Mesothelial cell of epicardium (in vitro differentiated cells): ENCODE measurements at regions not wholly inside any gene's neighbourhood (a gene's known extent, or its start where the extent isn't known, plus 50 kb on each side); places are given as distances from the start of the nearest gene placed in this dataset.

ENCODE experiments used
- DNase-seq, 2 experiments: peaks; one replicate each; pipeline ENCODE4 v3.0.0; 2021; ENCODE audit warnings: low spot score in 2 of 2; ENCODE audit not compliant: unreplicated experiment in 2 of 2
- H3K27ac Mint-ChIP-seq: 2 replicates; pipeline ENCODE4 v1.8.0; 2021; ENCODE audit warnings: mixed read lengths
- H3K27me3 Mint-ChIP-seq: 2 replicates; pipeline ENCODE4 v1.8.0; 2021; ENCODE audit warnings: low read depth, mixed read lengths
- H3K36me3 Mint-ChIP-seq: 2 replicates; pipeline ENCODE4 v1.8.0; 2021; ENCODE audit warnings: mixed read lengths
- H3K4me1 Mint-ChIP-seq: 2 replicates; pipeline ENCODE4 v1.8.0; 2021; ENCODE audit warnings: mixed read lengths
- H3K4me3 Mint-ChIP-seq: 2 replicates; pipeline ENCODE4 v1.8.0; 2021; ENCODE audit warnings: mild to moderate bottlenecking, moderate library complexity, mixed read lengths
- H3K9me3 Mint-ChIP-seq: 2 replicates; pipeline ENCODE4 v1.8.0; 2021; ENCODE audit warnings: mixed read lengths
- CTCF ChIP-seq: fragments of 200-600 bp; sonication (generic); IDR thresholded peaks from one replicate; pipeline ENCODE4 v1.5.0; 2021; ENCODE audit warnings: antibody characterized with exemption; ENCODE audit not compliant: unreplicated experiment

GRCh38 chr13:38180126-38180525 lies 169.5 kb upstream of the UFM1 start:
- DNase-seq = no peak
- Mint-ChIP-seq H3K36me3 (no peaks in the 10 kb centered on the region), H3K4me1 (peaks cover 12% of the 10 kb centered on the region), H3K27me3 (no peaks in the 10 kb centered on the region), H3K9me3 (no peaks in the 10 kb centered on the region), H3K4me3 (no peak overlapping the region), H3K27ac (no peak overlapping the region)
- TF ChIP-seq CTCF = no peak

- H3K9me3 Mint-ChIP-seq = peaks cover 5% of the 10 kb centered on the region
- peaks cover 30% of the 10 kb centered on the region for H3K4me1 Mint-ChIP-seq
- H3K4me3 Mint-ChIP-seq = no peak overlapping the region
- no peak for TF ChIP-seq CTCF
- no peak overlapping the region for H3K27ac Mint-ChIP-seq
- H3K36me3 Mint-ChIP-seq = no peaks in the 10 kb centered on the region
- H3K27me3 Mint-ChIP-seq = no peaks in the 10 kb centered on the region
- DNase-seq = no peak
Measured at GRCh38 chr13:38176664-38177063, 173.0 kb upstream of the UFM1 start.

- Mint-ChIP-seq H3K27ac (peak overlapping the region; percentile 73), H3K9me3 (peaks cover 5% of the 10 kb centered on the region), H3K36me3 (no peaks in the 10 kb centered on the region), H3K4me1 (peaks cover 25% of the 10 kb centered on the region), H3K4me3 (no peak overlapping the region), H3K27me3 (no peaks in the 10 kb centered on the region)
- no peak for DNase-seq
- no peak for TF ChIP-seq CTCF
Measured at GRCh38 chr13:38173403-38173802, 176.2 kb upstream of the UFM1 start.

GRCh38 chr13:38167164-38167822 lies 182.4 kb upstream of the UFM1 start:
- Mint-ChIP-seq H3K4me1 (peaks cover 2% of the 10 kb centered on the region), H3K27me3 (no peaks in the 10 kb centered on the region), H3K36me3 (no peaks in the 10 kb centered on the region), H3K4me3 (no peak overlapping the region), H3K9me3 (peaks cover under 1% of the 10 kb centered on the region), H3K27ac (no peak overlapping the region)
- no peak for DNase-seq
- TF ChIP-seq CTCF = no peak

- DNase-seq = no peak
- Mint-ChIP-seq H3K4me1 (no peaks in the 10 kb centered on the region), H3K36me3 (no peaks in the 10 kb centered on the region), H3K27me3 (no peaks in the 10 kb centered on the region), H3K27ac (no peak overlapping the region), H3K9me3 (no peaks in the 10 kb centered on the region), H3K4me3 (no peak overlapping the region)
- no peak for TF ChIP-seq CTCF
Measured at GRCh38 chr13:38166116-38166515, 183.5 kb upstream of the UFM1 start.

GRCh38 chr13:38160131-38160530 lies 189.5 kb upstream of the UFM1 start:
- Mint-ChIP-seq H3K27ac (no peak overlapping the region), H3K4me3 (no peak overlapping the region), H3K27me3 (no peaks in the 10 kb centered on the region), H3K4me1 (no peaks in the 10 kb centered on the region), H3K36me3 (no peaks in the 10 kb centered on the region), H3K9me3 (peaks cover 12% of the 10 kb centered on the region)
- no peak for DNase-seq
- TF ChIP-seq CTCF = no peak
